PFSK-1 (cell line): ENCODE measurements at regions not wholly inside any gene's neighbourhood (a gene's known extent, or its start where the extent isn't known, plus 50 kb on each side); places are given as distances from the start of the nearest gene placed in this dataset.

ENCODE experiments used
- FOXP2 ChIP-seq: optimal IDR thresholded peaks from 2 replicates; pipeline ENCODE3; 2011; ENCODE audit warnings: borderline replicate concordance, control low read depth, inconsistent platforms; ENCODE audit not compliant: insufficient read depth; ENCODE audit errors: extremely low read length, extremely low read depth
- POLR2AphosphoS5 ChIP-seq: IDR thresholded peaks from 2 replicates; pipeline ENCODE4 v1.6.1; 2012; ENCODE audit warnings: low read depth, mild to moderate bottlenecking, control low read depth, low read length, moderate library complexity
- REST ChIP-seq, 2 experiments: IDR thresholded peaks; 2 replicates each; pipeline versions ENCODE4 v1.6.1 to v1.8.0; 2011 to 2012; ENCODE audit warnings: low read depth in 2 of 2, low read length in 2 of 2, control low read depth in 1 of 2, inconsistent platforms in 1 of 2, mild to moderate bottlenecking in 1 of 2, moderate library complexity in 1 of 2; ENCODE audit not compliant: insufficient read depth in 1 of 2
- SIN3A ChIP-seq: IDR thresholded peaks from 2 replicates; pipeline ENCODE4 v1.6.1; 2012; ENCODE audit warnings: mild to moderate bottlenecking, low read length, moderate library complexity, borderline replicate concordance; ENCODE audit not compliant: insufficient read depth
- TAF1 ChIP-seq: IDR thresholded peaks from 2 replicates; pipeline ENCODE4 v1.6.1; 2012; ENCODE audit warnings: low read length, control low read depth, borderline replicate concordance; ENCODE audit not compliant: insufficient read depth

GRCh38 chr19:29120466-29120865, 92.5 kb downstream of the UQCRFS1 start:
- TF ChIP-seq POLR2AphosphoS5 = no peak
- TF ChIP-seq REST (IDR thresholded peaks at IDR 0.05; ENCODE audit: insufficient read depth in 1 of 2, low read depth in 2 of 2, low read length in 2 of 2) = no peak
- TF ChIP-seq FOXP2 = no peak
- no peak for TF ChIP-seq SIN3A
- TF ChIP-seq TAF1 = no peak
